IgD-negative memory B cell (primary cell): ENCODE measurements at regions not wholly inside any gene's neighbourhood (a gene's known extent, or its start where the extent isn't known, plus 50 kb on each side); places are given as distances from the start of the nearest gene placed in this dataset.

Experiments used
- H3K27ac Mint-ChIP-seq, 3 donors: one replicate each; pipeline ENCODE4 v1.8.0; 2020 to 2022; ENCODE audit warnings: mild to moderate bottlenecking in 3 of 3, mixed read lengths in 3 of 3, moderate library complexity in 1 of 3
- H3K27me3 Mint-ChIP-seq: one replicate; pipeline ENCODE4 v1.8.0; 2021; ENCODE audit warnings: mixed read lengths
- H3K36me3 Mint-ChIP-seq: one replicate; pipeline ENCODE4 v1.8.0; 2020; ENCODE audit warnings: mild to moderate bottlenecking, mixed read lengths
- H3K4me1 Mint-ChIP-seq, 3 donors: one replicate each; pipeline ENCODE4 v1.8.0; 2020 to 2022; ENCODE audit warnings: mixed read lengths in 3 of 3, mild to moderate bottlenecking in 1 of 3
- H3K4me3 Mint-ChIP-seq, 4 donors: one replicate each; pipeline ENCODE4 v1.8.0; 2020 to 2022; ENCODE audit warnings: mild to moderate bottlenecking in 4 of 4, mixed read lengths in 4 of 4, moderate library complexity in 3 of 4
- H3K9me3 Mint-ChIP-seq, 3 donors: one replicate each; pipeline ENCODE4 v1.8.0; 2020 to 2021; ENCODE audit warnings: mixed read lengths in 3 of 3, mild to moderate bottlenecking in 1 of 3

DNA sequence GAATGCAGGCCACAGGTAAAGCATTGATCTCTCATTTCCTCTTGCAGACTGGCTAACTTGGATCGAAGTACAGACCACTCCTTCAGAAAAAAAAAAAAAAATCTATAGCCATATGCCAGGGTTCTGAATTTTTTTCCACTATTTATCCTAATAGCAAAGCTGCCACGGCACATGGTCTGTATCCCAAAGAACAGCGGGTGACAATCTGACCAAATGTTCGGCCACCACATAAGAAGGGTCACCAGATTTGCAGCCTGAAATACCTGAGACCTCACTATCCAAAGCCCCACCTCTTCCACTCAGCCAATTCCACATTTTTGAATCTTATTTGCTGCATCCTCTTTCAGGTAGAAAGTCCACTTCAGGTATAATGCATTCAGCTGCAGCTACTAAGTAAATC, 55.6 kb upstream of the RGS7 start:
- H3K4me1 Mint-ChIP-seq = peaks cover 0 to 2% (median 2%) of the 10 kb centered on the region in 3 donors

GRCh38 chr1:241411776-241412338, 54.9 kb upstream of the RGS7 start:
- H3K4me3 Mint-ChIP-seq = no peak overlapping the region
- H3K27ac Mint-ChIP-seq = no peak overlapping the region
- H3K4me1 Mint-ChIP-seq = peaks cover 0 to 2% (median 2%) of the 10 kb centered on the region in 3 donors
- no peaks in the 10 kb centered on the region for H3K36me3 Mint-ChIP-seq
- peaks cover 2% of the 10 kb centered on the region for H3K27me3 Mint-ChIP-seq
- H3K9me3 Mint-ChIP-seq = no peaks in the 10 kb centered on the region

More for the DNA sequence above, 55.6 kb upstream of the RGS7 start:
- H3K4me3 Mint-ChIP-seq = no peak overlapping the region
- peaks cover 0 to 2% (median 0%) of the 10 kb centered on the region in 3 donors for H3K9me3 Mint-ChIP-seq
- peaks cover 2% of the 10 kb centered on the region for H3K27me3 Mint-ChIP-seq
- no peak overlapping the region for H3K27ac Mint-ChIP-seq
- no peaks in the 10 kb centered on the region for H3K36me3 Mint-ChIP-seq

DNA sequence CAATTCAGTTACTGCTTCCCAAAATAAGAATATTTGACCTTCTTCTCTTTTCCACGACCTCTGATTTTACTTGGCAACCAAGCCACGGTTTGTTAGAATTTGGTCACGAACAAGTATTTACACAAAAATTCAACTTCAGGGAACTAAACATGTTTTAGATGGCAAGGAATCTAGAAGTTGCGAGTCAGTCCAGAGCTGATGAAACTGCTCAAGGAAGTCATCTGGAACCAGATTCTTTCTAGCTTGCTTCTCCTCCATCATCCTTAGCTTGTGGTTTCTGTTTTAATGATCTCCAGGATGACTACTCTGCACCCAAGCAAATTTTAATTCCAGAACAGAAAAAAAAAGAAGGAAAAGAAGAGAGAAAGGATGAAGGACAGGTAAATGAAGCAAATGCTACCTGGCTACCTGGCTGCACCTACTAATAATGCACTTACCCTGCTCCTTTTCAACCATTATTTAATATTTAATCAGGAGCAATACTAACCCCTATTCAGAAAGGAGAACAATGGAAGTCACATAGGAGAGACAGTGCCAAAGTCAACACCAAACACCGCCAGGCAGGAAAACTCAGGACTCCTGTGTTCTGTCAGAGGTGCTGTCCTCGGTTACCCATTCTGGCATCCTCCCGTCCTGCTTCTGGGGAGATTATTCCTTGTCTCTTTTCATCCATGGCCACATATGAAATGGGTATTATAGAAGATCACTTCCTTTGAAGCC, 54.2 kb upstream of the RGS7 start:
- H3K4me1 Mint-ChIP-seq = peaks cover 0 to 2% (median 0%) of the 10 kb centered on the region in 3 donors
- no peaks in the 10 kb centered on the region for H3K9me3 Mint-ChIP-seq
- no peak overlapping the region for H3K27ac Mint-ChIP-seq
- H3K27me3 Mint-ChIP-seq = peaks cover 5% of the 10 kb centered on the region
- H3K36me3 Mint-ChIP-seq = no peaks in the 10 kb centered on the region
- no peak overlapping the region for H3K4me3 Mint-ChIP-seq

- peaks cover 0 to 2% (median 2%) of the 10 kb centered on the region in 3 donors for H3K4me1 Mint-ChIP-seq
- peaks cover 5% of the 10 kb centered on the region for H3K27me3 Mint-ChIP-seq
- H3K9me3 Mint-ChIP-seq = no peaks in the 10 kb centered on the region
These were observed 51.2 kb upstream of the RGS7 start for GRCh38 chr1:241408170-241408569.

More at GRCh38 chr1:241408170-241408569, 51.2 kb upstream of the RGS7 start:
- no peak overlapping the region for H3K27ac Mint-ChIP-seq
- no peak overlapping the region for H3K4me3 Mint-ChIP-seq
- no peaks in the 10 kb centered on the region for H3K36me3 Mint-ChIP-seq
